ENCODE measurements at regions not wholly inside any gene's neighbourhood (a gene's known extent, or its start where the extent isn't known, plus 50 kb on each side); places are given as distances from the start of the nearest gene placed in this dataset.

DNA sequence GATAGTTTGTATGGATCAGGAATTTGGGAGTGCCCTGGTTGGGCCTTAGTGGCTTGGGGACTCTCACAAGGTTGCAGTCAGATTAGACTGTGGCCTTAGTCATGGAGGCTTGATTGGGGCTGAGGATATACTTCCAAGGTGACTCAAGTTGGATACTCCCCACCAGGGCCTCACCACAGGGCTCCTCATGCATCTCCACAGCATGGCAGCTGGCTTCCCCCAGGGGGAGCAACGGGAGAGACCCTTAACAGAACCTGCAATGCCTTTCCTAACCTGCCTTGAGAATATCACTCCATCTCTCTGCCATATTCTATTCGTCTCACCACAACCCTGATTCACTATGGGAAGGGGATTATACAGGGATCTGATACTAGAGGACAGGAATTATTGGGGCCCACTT is 161.9 kb downstream of the RELL1 start:
- Histone ChIP-seq H3K79me2 (ENCODE audit: insufficient read depth, low read length) (no peaks in the 10 kb centered on the region), H2AK5ac (ENCODE audit: insufficient read length, low read length) (no peak overlapping the region), H3T11ph (ENCODE audit: low read length) (no peak overlapping the region), H3K4me1 (ENCODE audit: insufficient read depth, low read length) (no peaks in the 10 kb centered on the region), H2BK5ac (ENCODE audit: insufficient read length, low read length) (no peak overlapping the region), H3K14ac (ENCODE audit: insufficient read depth, low read length) (no peak overlapping the region), H3K23me2 (ENCODE audit: insufficient read length, low read depth, low read length, poor library complexity, severe bottlenecking) (no peaks in the 10 kb centered on the region), H2BK20ac (ENCODE audit: low read depth, low read length, poor library complexity, severe bottlenecking) (no peak overlapping the region), H2AFZ (ENCODE audit: low read length) (no peak overlapping the region), H3K27me3 (ENCODE audit: insufficient read depth, low read length) (no peaks in the 10 kb centered on the region), H3K4ac (ENCODE audit: low read depth, low read length) (no peak overlapping the region), H3K9me3 (ENCODE audit: control insufficient read depth, low read depth, low read length) (no peaks in the 10 kb centered on the region), H3K4me2 (ENCODE audit: insufficient read depth, insufficient read length, low read length) (no peak overlapping the region), H3K27ac (ENCODE audit: insufficient read length, low read depth, low read length) (no peak overlapping the region), H3K56ac (ENCODE audit: insufficient read length, low read depth, low read length) (no peak overlapping the region), H3K23ac (ENCODE audit: insufficient read length, low read depth, low read length) (no peak overlapping the region), H4K20me1 (ENCODE audit: control insufficient read depth, insufficient read depth, insufficient read length) (no peaks in the 10 kb centered on the region), H2BK15ac (ENCODE audit: low read depth, low read length) (no peak overlapping the region), H4K5ac (ENCODE audit: insufficient read length, low read depth, low read length) (no peak overlapping the region), H2BK120ac (ENCODE audit: low read depth, low read length, poor library complexity, severe bottlenecking) (no peak overlapping the region), H3K9ac (ENCODE audit: extremely low read depth, insufficient read length, low read length) (no peak overlapping the region), H2BK12ac (ENCODE audit: insufficient read length, low read depth, low read length) (no peak overlapping the region), H4K91ac (ENCODE audit: insufficient read length, low read depth, low read length) (no peak overlapping the region), H3K79me1 (ENCODE audit: insufficient read depth, low read depth, low read length, poor library complexity, severe bottlenecking) (no peaks in the 10 kb centered on the region), H3K18ac (ENCODE audit: insufficient read length, low read depth, low read length) (no peak overlapping the region), H4K8ac (replicated peaks; ENCODE audit: insufficient read length, low read depth, low read length) (no peak overlapping the region)
- Mint-ChIP-seq H3K4me1 (no peaks in the 10 kb centered on the region), H3K36me3 (ENCODE audit: insufficient read depth in 1 of 3, low read depth in 3 of 3) (peaks cover 0 to 4% (median 4%) of the 10 kb centered on the region in 3 experiments; a peak in 3 of 7 replicates), H3K27ac (no peak overlapping the region), H3K4me3 (no peak overlapping the region), H3K27me3 (ENCODE audit: low read depth) (no peaks in the 10 kb centered on the region), H3K9me3 (peaks cover 2 to 6% of the 10 kb centered on the region in 2 experiments; a peak in 3 of 5 replicates)
- DNase-seq, result no peak
- TF ChIP-seq, protein P1, sequence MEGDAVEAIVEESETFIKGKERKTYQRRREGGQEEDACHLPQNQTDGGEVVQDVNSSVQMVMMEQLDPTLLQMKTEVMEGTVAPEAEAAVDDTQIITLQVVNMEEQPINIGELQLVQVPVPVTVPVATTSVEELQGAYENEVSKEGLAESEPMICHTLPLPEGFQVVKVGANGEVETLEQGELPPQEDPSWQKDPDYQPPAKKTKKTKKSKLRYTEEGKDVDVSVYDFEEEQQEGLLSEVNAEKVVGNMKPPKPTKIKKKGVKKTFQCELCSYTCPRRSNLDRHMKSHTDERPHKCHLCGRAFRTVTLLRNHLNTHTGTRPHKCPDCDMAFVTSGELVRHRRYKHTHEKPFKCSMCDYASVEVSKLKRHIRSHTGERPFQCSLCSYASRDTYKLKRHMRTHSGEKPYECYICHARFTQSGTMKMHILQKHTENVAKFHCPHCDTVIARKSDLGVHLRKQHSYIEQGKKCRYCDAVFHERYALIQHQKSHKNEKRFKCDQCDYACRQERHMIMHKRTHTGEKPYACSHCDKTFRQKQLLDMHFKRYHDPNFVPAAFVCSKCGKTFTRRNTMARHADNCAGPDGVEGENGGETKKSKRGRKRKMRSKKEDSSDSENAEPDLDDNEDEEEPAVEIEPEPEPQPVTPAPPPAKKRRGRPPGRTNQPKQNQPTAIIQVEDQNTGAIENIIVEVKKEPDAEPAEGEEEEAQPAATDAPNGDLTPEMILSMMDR (conservative IDR thresholded peaks at IDR 0.05), result peak; percentile 28; the same call in 2 of the 3 replicates
- WGBS (ENCODE audit: extremely low coverage, insufficient read length, low lambda C conversion rate), result no CpG with 5 or more reads among the region's 2 CpGs

Measured in H9 (cell line).